Transverse colon (tissue), 3 donors: ENCODE measurements at regions not wholly inside any gene's neighbourhood (a gene's known extent, or its start where the extent isn't known, plus 50 kb on each side); places are given as distances from the start of the nearest gene placed in this dataset.

Experiments used
- EP300 ChIP-seq: sonication (generic); formaldehyde crosslinking; IDR thresholded peaks from one replicate; pipeline ENCODE4 v1.6.1; 2017; ENCODE audit warnings: antibody characterized with exemption, low read depth
- POLR2A ChIP-seq: fragments of 450-650 bp; IDR thresholded peaks from one replicate; pipeline ENCODE4 v1.6.1; 2016; ENCODE audit warnings: antibody characterized with exemption, mild to moderate bottlenecking, moderate library complexity
- TF ChIP-seq, protein P1 (sequence below), 5 experiments: fragments of 200-600 bp in 3 of 5; fragments of 450-650 bp in 2 of 5; sonication (generic) in 3 of 5; IDR thresholded peaks; 1 replicate in 2 of 5; 2 replicates in 3 of 5; pipeline ENCODE4 v1.5.1; 2016 to 2017; ENCODE audit warnings: antibody characterized with exemption in 5 of 5, inconsistent platforms in 3 of 5, mild to moderate bottlenecking in 2 of 5, moderate library complexity in 1 of 5

DNA sequence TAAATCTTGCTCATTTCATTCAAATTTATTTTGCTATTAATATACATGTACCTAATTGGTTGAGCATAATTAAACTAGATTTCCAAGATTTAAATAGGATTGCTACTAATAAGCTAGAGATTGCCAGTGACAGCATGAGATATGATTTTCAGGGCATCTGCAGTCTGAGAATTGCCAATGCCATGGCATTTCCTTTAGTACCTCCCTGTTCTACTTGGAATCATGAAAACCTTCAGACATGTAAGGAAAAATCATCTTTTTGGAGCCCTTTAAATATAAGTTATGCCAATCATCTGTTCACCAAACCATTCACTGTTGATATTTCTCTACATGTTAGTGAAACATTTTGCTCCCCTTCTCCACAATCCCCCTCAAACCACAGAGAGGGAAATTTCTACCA lies 691.4 kb downstream of the DNAH5 start:
- TF ChIP-seq POLR2A: no peak
- TF ChIP-seq, protein P1, sequence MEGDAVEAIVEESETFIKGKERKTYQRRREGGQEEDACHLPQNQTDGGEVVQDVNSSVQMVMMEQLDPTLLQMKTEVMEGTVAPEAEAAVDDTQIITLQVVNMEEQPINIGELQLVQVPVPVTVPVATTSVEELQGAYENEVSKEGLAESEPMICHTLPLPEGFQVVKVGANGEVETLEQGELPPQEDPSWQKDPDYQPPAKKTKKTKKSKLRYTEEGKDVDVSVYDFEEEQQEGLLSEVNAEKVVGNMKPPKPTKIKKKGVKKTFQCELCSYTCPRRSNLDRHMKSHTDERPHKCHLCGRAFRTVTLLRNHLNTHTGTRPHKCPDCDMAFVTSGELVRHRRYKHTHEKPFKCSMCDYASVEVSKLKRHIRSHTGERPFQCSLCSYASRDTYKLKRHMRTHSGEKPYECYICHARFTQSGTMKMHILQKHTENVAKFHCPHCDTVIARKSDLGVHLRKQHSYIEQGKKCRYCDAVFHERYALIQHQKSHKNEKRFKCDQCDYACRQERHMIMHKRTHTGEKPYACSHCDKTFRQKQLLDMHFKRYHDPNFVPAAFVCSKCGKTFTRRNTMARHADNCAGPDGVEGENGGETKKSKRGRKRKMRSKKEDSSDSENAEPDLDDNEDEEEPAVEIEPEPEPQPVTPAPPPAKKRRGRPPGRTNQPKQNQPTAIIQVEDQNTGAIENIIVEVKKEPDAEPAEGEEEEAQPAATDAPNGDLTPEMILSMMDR (IDR thresholded peaks at IDR 0.05): no peak
- TF ChIP-seq EP300: no peak
